Duodenal mucosa (tissue), 2 donors: ENCODE measurements at regions not wholly inside any gene's neighbourhood (a gene's known extent, or its start where the extent isn't known, plus 50 kb on each side); places are given as distances from the start of the nearest gene placed in this dataset.
"Not testable (repeated sequence)": the region's sequence is repeated elsewhere in the genome, so short reads cannot be mapped to it uniquely, and the experiment has no call there.

Experiments
- H3K27ac ChIP-seq: one replicate; pipeline ENCODE4 v1.7.0; 2013; ENCODE audit warnings: low read depth, low read length
- H3K27me3 ChIP-seq, 2 donors: one replicate each; pipeline ENCODE4 v1.7.0; 2013; ENCODE audit warnings: low read length in 2 of 2, control low read depth in 1 of 2; ENCODE audit not compliant: insufficient read depth in 2 of 2, control insufficient read depth in 1 of 2
- H3K36me3 ChIP-seq, 2 donors: one replicate each; pipeline ENCODE4 v1.7.0; 2013; ENCODE audit warnings: low read length in 2 of 2, control low read depth in 1 of 2; ENCODE audit not compliant: insufficient read depth in 2 of 2, control insufficient read depth in 1 of 2
- H3K4me1 ChIP-seq, 2 donors: one replicate each; pipeline ENCODE4 v1.7.0; 2013; ENCODE audit warnings: low read length in 2 of 2, control low read depth in 1 of 2; ENCODE audit not compliant: insufficient read depth in 2 of 2, control insufficient read depth in 1 of 2
- H3K4me3 ChIP-seq, 2 donors: one replicate each; pipeline ENCODE4 v1.7.0; 2013; ENCODE audit warnings: low read length in 2 of 2, low read depth in 1 of 2
- H3K9ac ChIP-seq, 2 donors: one replicate each; pipeline ENCODE4 v1.7.0; 2013; ENCODE audit warnings: low read length in 2 of 2, low read depth in 1 of 2
- H3K9me3 ChIP-seq, 2 donors: one replicate each; pipeline ENCODE4 v1.7.0; 2013; ENCODE audit warnings: low read length in 2 of 2, control low read depth in 1 of 2; ENCODE audit not compliant: control insufficient read depth in 1 of 2

GRCh38 chr14:88980907-88981306 is 156.5 kb downstream of the TTC8 start:
- H3K27me3 ChIP-seq, H3K4me3 ChIP-seq, H3K4me1 ChIP-seq, H3K27ac ChIP-seq, H3K9ac ChIP-seq, H3K36me3 ChIP-seq, H3K9me3 ChIP-seq: not testable (repeated sequence)

- Histone ChIP-seq H3K4me3 (no peak overlapping the region), H3K27me3 (peaks cover 0 to 4% of the 10 kb centered on the region in 2 donors), H3K9me3 (peaks cover 0 to under 1% of the 10 kb centered on the region in 2 donors), H3K36me3 (no peaks in the 10 kb centered on the region), H3K9ac (no peak overlapping the region), H3K27ac (no peak overlapping the region), H3K4me1 (no peaks in the 10 kb centered on the region)
These were observed 157.5 kb downstream of the TTC8 start for GRCh38 chr14:88981948-88982347.

- Histone ChIP-seq H3K4me3 (no peak overlapping the region), H3K27ac (no peak overlapping the region)
These were observed 159.3 kb downstream of the TTC8 start for GRCh38 chr14:88983755-88984154.

GRCh38 chr14:88985654-88986053 is 161.2 kb downstream of the TTC8 start:
- H3K4me1 ChIP-seq = no peaks in the 10 kb centered on the region
- H3K4me3 ChIP-seq = no peak overlapping the region
- H3K36me3 ChIP-seq = no peaks in the 10 kb centered on the region
- H3K27me3 ChIP-seq = no peaks in the 10 kb centered on the region
- no peak overlapping the region for H3K27ac ChIP-seq
- H3K9me3 ChIP-seq = peaks cover 0 to 3% of the 10 kb centered on the region in 2 donors
- no peak overlapping the region for H3K9ac ChIP-seq

More at GRCh38 chr14:88983755-88984154, 159.3 kb downstream of the TTC8 start:
- Histone ChIP-seq H3K4me1 (no peaks in the 10 kb centered on the region), H3K27me3 (no peaks in the 10 kb centered on the region), H3K9ac (no peak overlapping the region), H3K36me3 (no peaks in the 10 kb centered on the region), H3K9me3 (peaks cover 0 to 3% of the 10 kb centered on the region in 2 donors)

GRCh38 chr14:88986146-88986841 is 161.8 kb downstream of the TTC8 start:
- Histone ChIP-seq H3K4me3 (no peak overlapping the region), H3K9ac (no peak overlapping the region), H3K4me1 (no peaks in the 10 kb centered on the region), H3K27me3 (no peaks in the 10 kb centered on the region), H3K36me3 (no peaks in the 10 kb centered on the region), H3K27ac (no peak overlapping the region), H3K9me3 (peaks cover 0 to 3% of the 10 kb centered on the region in 2 donors)

GRCh38 chr14:88986908-88987307 is 162.5 kb downstream of the TTC8 start:
- not testable (repeated sequence) for H3K27me3 ChIP-seq, H3K9me3 ChIP-seq, H3K4me1 ChIP-seq, H3K9ac ChIP-seq, H3K4me3 ChIP-seq, H3K27ac ChIP-seq, H3K36me3 ChIP-seq

GRCh38 chr14:88987516-88987915 is 163.1 kb downstream of the TTC8 start:
- Histone ChIP-seq H3K27ac (no peak overlapping the region), H3K36me3 (no peaks in the 10 kb centered on the region), H3K27me3 (no peaks in the 10 kb centered on the region), H3K9ac (no peak overlapping the region), H3K9me3 (peaks cover 0 to 3% of the 10 kb centered on the region in 2 donors), H3K4me3 (no peak overlapping the region), H3K4me1 (no peaks in the 10 kb centered on the region)

- Histone ChIP-seq H3K9me3 (peaks cover 0 to 3% of the 10 kb centered on the region in 2 donors), H3K36me3 (no peaks in the 10 kb centered on the region), H3K4me1 (no peaks in the 10 kb centered on the region), H3K27ac (no peak overlapping the region), H3K4me3 (no peak overlapping the region), H3K27me3 (no peaks in the 10 kb centered on the region), H3K9ac (no peak overlapping the region)
These were observed 165.5 kb downstream of the TTC8 start for GRCh38 chr14:88989911-88990310.

- Histone ChIP-seq H3K9me3 (peaks cover 0 to 3% of the 10 kb centered on the region in 2 donors), H3K9ac (no peak overlapping the region), H3K4me3 (no peak overlapping the region), H3K27ac (no peak overlapping the region), H3K4me1 (no peaks in the 10 kb centered on the region), H3K36me3 (no peaks in the 10 kb centered on the region), H3K27me3 (no peaks in the 10 kb centered on the region)
These were observed 166.4 kb downstream of the TTC8 start for GRCh38 chr14:88990856-88991255.

GRCh38 chr14:88992011-88992410 is 167.6 kb downstream of the TTC8 start:
- H3K36me3 ChIP-seq = no peaks in the 10 kb centered on the region
- H3K4me1 ChIP-seq = no peaks in the 10 kb centered on the region
- no peaks in the 10 kb centered on the region for H3K27me3 ChIP-seq
- H3K9ac ChIP-seq = no peak overlapping the region
- H3K4me3 ChIP-seq = no peak overlapping the region
- no peak overlapping the region for H3K27ac ChIP-seq
- peaks cover 0 to 2% of the 10 kb centered on the region in 2 donors for H3K9me3 ChIP-seq
